ENCODE measurements at regions not wholly inside any gene's neighbourhood (a gene's known extent, or its start where the extent isn't known, plus 50 kb on each side); places are given as distances from the start of the nearest gene placed in this dataset.

- POLR2A ChIA-PET, result no interaction called here
- in situ Hi-C loops (cut with HindIII; ENCODE audit: extremely low pct_ligation_motif_present, low pct_unique_long_range_greater_than_20kb) (no loop called here), intact Hi-C loops (cut with micrococcal nuclease; ENCODE audit: unreplicated experiment) (no loop called here)
- Histone ChIP-seq H3K27ac (ENCODE audit: extremely low read length, insufficient read depth, low read length) (no peak overlapping the region), H3K36me3 (replicated peaks in 1 of 2; ENCODE audit: control insufficient read depth in 1 of 2, insufficient read depth in 2 of 2, low read length in 2 of 2) (no peaks in the 10 kb centered on the region), H3K4me1 (ENCODE audit: insufficient read depth, low read length) (no peaks in the 10 kb centered on the region), H4K20me1 (ENCODE audit: insufficient read depth, low read length) (no peaks in the 10 kb centered on the region), H2AFZ (ENCODE audit: low read length) (no peak overlapping the region), H3K4me3 (replicated peaks in 1 of 3; ENCODE audit: insufficient read depth in 1 of 3, low read depth in 2 of 3, low read length in 3 of 3) (no peak overlapping the region), H3K4me2 (ENCODE audit: low read depth, low read length) (no peak overlapping the region), H3K79me2 (ENCODE audit: insufficient read depth, low read length) (no peaks in the 10 kb centered on the region), H3K27me3 (ENCODE audit: control insufficient read depth in 1 of 2, insufficient read depth in 2 of 2, low read length in 2 of 2) (peaks cover 0 to 6% of the 10 kb centered on the region in 2 experiments; a peak in 2 of 5 replicates), H3K9ac (ENCODE audit: insufficient read depth, low read depth, low read length) (no peak overlapping the region), H3K9me3 (ENCODE audit: low read length) (no peaks in the 10 kb centered on the region)
- DNase-seq (ENCODE audit: low spot score), result no peak
- TF ChIP-seq ZBTB33 (CRISPR knock-in tag; IDR thresholded peaks at IDR 0.05) (no peak), SOX6 (IDR thresholded peaks at IDR 0.05) (no peak), SOX6 (CRISPR knock-in tag; IDR thresholded peaks at IDR 0.05) (no peak), RFX1 (IDR thresholded peaks at IDR 0.05) (no peak), ZBTB26 (CRISPR knock-in tag; IDR thresholded peaks at IDR 0.05; ENCODE audit: borderline replicate concordance) (no peak), ZBTB44 (CRISPR knock-in tag; IDR thresholded peaks at IDR 0.05) (no peak), JDP2 (CRISPR knock-in tag; IDR thresholded peaks at IDR 0.05; ENCODE audit: borderline replicate concordance) (no peak), SRF (IDR thresholded peaks at IDR 0.05; ENCODE audit: low read depth, low read length) (no peak), ISL2 (CRISPR knock-in tag; IDR thresholded peaks at IDR 0.05) (no peak), SIN3B (IDR thresholded peaks at IDR 0.05; ENCODE audit: low read length) (no peak), U2AF1 (optimal IDR thresholded peaks at IDR 0.05; ENCODE audit: low read depth, low read length) (no peak), DMTF1 (CRISPR knock-in tag; IDR thresholded peaks at IDR 0.05) (no peak), SMC3 (IDR thresholded peaks at IDR 0.05; ENCODE audit: low read length) (no peak), ZNF205 (CRISPR knock-in tag; IDR thresholded peaks at IDR 0.05) (no peak), RARA (CRISPR knock-in tag; IDR thresholded peaks at IDR 0.05) (no peak), PLRG1 (conservative IDR thresholded peaks at IDR 0.05) (no peak), ZNF777 (CRISPR knock-in tag; IDR thresholded peaks at IDR 0.05) (no peak), DMAP1 (CRISPR knock-in tag; IDR thresholded peaks at IDR 0.05) (no peak)
- no peak for FAIRE-seq
- CTCF ChIA-PET (ENCODE audit: low intra/inter-chr PET ratio, low total read pairs), result no interaction called here
- no TSS peak for BruUV-seq (replicated peaks)
- WGBS (ENCODE audit: low lambda C conversion rate), result 35% methylated on average over 4 of the region's 4 CpGs
- ATAC-seq, result no peak
These were observed 508.2 kb downstream of the TNS1 start for GRCh38 chr2:217494557-217494956.
